ENCODE measurements at regions not wholly inside any gene's neighbourhood (a gene's known extent, or its start where the extent isn't known, plus 50 kb on each side); places are given as distances from the start of the nearest gene placed in this dataset.

- H3K9me1 ChIP-seq (ENCODE audit: control insufficient read depth, insufficient read depth, low read length): no peaks in the 10 kb centered on the region
- ChIA-PET CTCF (ENCODE audit: low intra/inter-chr PET ratio) (no interaction called here), POLR2A (interaction anchor here (0.7 to 0.8 kb wide), 2 partner anchors 19 to 142 kb away, joined by 3 read pairs; no protein-coding TSS in a partner anchor)
- H2AFZ ChIP-seq (ENCODE audit: low read depth, low read length): no peak overlapping the region
- H3K9ac ChIP-seq (ENCODE audit: insufficient read depth in 1 of 2, low read depth in 2 of 2, low read length in 2 of 2): no peak overlapping the region
- 3% methylated on average over 4 of the region's 4 CpGs for WGBS (ENCODE audit: insufficient coverage, low coverage, missing lambda C conversion rate)
- no peaks in the 10 kb centered on the region for H3K9me3 ChIP-seq (replicated peaks; ENCODE audit: control insufficient read depth, insufficient read depth, low read depth, low read length)
- ATAC-seq: no peak
- H4K20me1 ChIP-seq (replicated peaks; ENCODE audit: control insufficient read depth, insufficient read depth, low read length): no peaks in the 10 kb centered on the region
- no peak overlapping the region for H3K27ac ChIP-seq (ENCODE audit: extremely low read depth, low read depth, low read length)
- no peaks in the 10 kb centered on the region for H3K4me1 ChIP-seq (replicated peaks in 1 of 2; ENCODE audit: control insufficient read depth in 2 of 2, insufficient read depth in 2 of 2, low read length in 2 of 2)
- intact Hi-C loops (cut with micrococcal nuclease): no loop called here
- H3K27me3 ChIP-seq (ENCODE audit: control insufficient read depth in 2 of 2, insufficient read depth in 2 of 2, low read length in 2 of 2): peaks cover 24 to 52% of the 10 kb centered on the region in 2 experiments
- DNase-seq (ENCODE audit: extremely low read depth in 1 of 4, low spot score in 3 of 4): no peak
- no TSS peak for BruUV-seq (replicated peaks)
- FAIRE-seq: no peak
- in situ Hi-C loops (cut with MboI): no loop called here
- no peaks in the 10 kb centered on the region for H3K79me2 ChIP-seq (ENCODE audit: control insufficient read depth, insufficient read depth, low read length)
- H3K36me3 ChIP-seq (ENCODE audit: control insufficient read depth, insufficient read depth, low read length): no peaks in the 10 kb centered on the region
- H3K4me2 ChIP-seq (ENCODE audit: insufficient read depth, low read length): no peak overlapping the region
- no peak overlapping the region for H3K4me3 ChIP-seq
- TF ChIP-seq DMBX1 (CRISPR knock-in tag; IDR thresholded peaks at IDR 0.05; ENCODE audit: borderline replicate concordance) (no peak), SFPQ (IDR thresholded peaks at IDR 0.05; ENCODE audit: low read depth, low read length) (no peak), AFF1 (IDR thresholded peaks at IDR 0.05; ENCODE audit: low read depth in 1 of 2, partially characterized antibody in 2 of 2) (no peak), ZNF140 (CRISPR knock-in tag; IDR thresholded peaks at IDR 0.05) (no peak), MXD1 (CRISPR knock-in tag; IDR thresholded peaks at IDR 0.05; ENCODE audit: borderline replicate concordance, poor library complexity, severe bottlenecking) (no peak), MNT (conservative IDR thresholded peaks at IDR 0.05) (no peak), HEY1 (CRISPR knock-in tag; IDR thresholded peaks at IDR 0.05; ENCODE audit: borderline replicate concordance) (no peak), CHD2 (IDR thresholded peaks at IDR 0.05; ENCODE audit: low read depth, low read length) (no peak)
These were observed 53.9 kb upstream of the RBM15 start for GRCh38 chr1:110285316-110285715.

Data from K562 (cell line).